Tibial artery (tissue), 4 donors: ENCODE measurements at regions not wholly inside any gene's neighbourhood (a gene's known extent, or its start where the extent isn't known, plus 50 kb on each side); places are given as distances from the start of the nearest gene placed in this dataset.

Source experiments
- DNase-seq, 2 donors: peaks; one replicate each; pipeline ENCODE4 v3.0.0-alpha.2; 2019
- H3K27ac ChIP-seq, 2 donors: fragments of 200-600 bp; sonication (generic) in 1 of 2; 1 replicate in 1 of 2; 2 replicates in 1 of 2; pipeline ENCODE4 v1.5.1; 2018 to 2019; ENCODE audit warnings: mild to moderate bottlenecking in 1 of 2
- H3K27me3 ChIP-seq, 2 donors: fragments of 200-600 bp; sonication (generic) in 1 of 2; one replicate each; pipeline versions ENCODE4 v1.5.1 to v1.6.0; 2016 to 2019
- H3K36me3 ChIP-seq, 3 donors: fragments of 200-600 bp; sonication (generic) in 2 of 3; one replicate each; pipeline ENCODE4 v1.5.1; 2016 to 2019; ENCODE audit warnings: mild to moderate bottlenecking in 2 of 3
- H3K4me1 ChIP-seq, 4 donors: fragments of 200-600 bp; sonication (generic) in 2 of 4; 1 replicate in 3 of 4; 2 replicates in 1 of 4; pipeline ENCODE4 v1.5.1; 2016 to 2019
- H3K4me3 ChIP-seq, 2 donors: fragments of 200-600 bp; sonication (generic) in 1 of 2; 1 replicate in 1 of 2; 2 replicates in 1 of 2; pipeline ENCODE4 v1.5.1; 2018 to 2019; ENCODE audit warnings: mild to moderate bottlenecking in 2 of 2
- H3K9me3 ChIP-seq, 3 donors: fragments of 200-600 bp; sonication (generic) in 1 of 3; one replicate each; pipeline ENCODE4 v1.5.1; 2016 to 2019
- CTCF ChIP-seq, 2 experiments: fragments of 200-600 bp in 1 of 2; fragments of 450-650 bp in 1 of 2; IDR thresholded peaks; one replicate each; pipeline ENCODE4 v1.5.1; 2017 to 2019; ENCODE audit warnings: antibody characterized with exemption in 2 of 2, mild to moderate bottlenecking in 1 of 2, moderate library complexity in 1 of 2
- intact Hi-C: fragments of 100-400 bp; cut with DNase I; formaldehyde crosslinking; loops from one replicate; pipeline ENCODE4 v1.15.0; 2023; ENCODE audit warnings: low total_unique reads

- Histone ChIP-seq H3K4me1 (no peaks in the 10 kb centered on the region), H3K36me3 (no peaks in the 10 kb centered on the region), H3K9me3 (no peaks in the 10 kb centered on the region), H3K27ac (no peak overlapping the region), H3K27me3 (no peaks in the 10 kb centered on the region), H3K4me3 (no peak overlapping the region)
- no peak for TF ChIP-seq CTCF (IDR thresholded peaks at IDR 0.05)
- intact Hi-C loops, result no loop called here
- no peak for DNase-seq
Observed at GRCh38 chrX:42269186-42269585, 345.8 kb upstream of the CASK start.

- H3K4me1 ChIP-seq, result no peaks in the 10 kb centered on the region
- no peaks in the 10 kb centered on the region for H3K36me3 ChIP-seq
- intact Hi-C loops, result no loop called here
- no peak for DNase-seq
- no peak overlapping the region for H3K27ac ChIP-seq
- no peak for TF ChIP-seq CTCF (IDR thresholded peaks at IDR 0.05)
- H3K9me3 ChIP-seq, result no peaks in the 10 kb centered on the region
- H3K4me3 ChIP-seq, result no peak overlapping the region
- no peaks in the 10 kb centered on the region for H3K27me3 ChIP-seq
Observed at GRCh38 chrX:42260854-42261253, 337.5 kb upstream of the CASK start.

DNA sequence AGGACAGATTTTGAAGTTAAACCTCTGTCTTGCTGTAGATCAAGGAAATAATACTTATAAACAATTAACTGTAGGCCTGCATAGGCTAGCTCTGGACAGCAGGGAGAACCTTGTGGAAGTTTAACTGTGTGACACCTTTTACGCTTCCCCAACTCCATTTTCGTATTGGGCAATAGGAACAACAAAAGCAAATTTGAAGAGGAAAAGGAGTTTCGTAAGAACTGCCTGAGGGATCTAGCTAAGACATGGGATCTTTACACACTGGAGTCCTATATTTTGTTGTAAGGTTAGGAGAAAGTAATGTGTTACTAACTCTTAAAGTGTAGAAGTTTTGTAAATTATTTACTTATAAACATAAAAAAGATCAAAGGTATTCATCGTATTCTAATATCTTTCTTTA lies 324.9 kb upstream of the CASK start:
- no peak for DNase-seq
- no peak overlapping the region for H3K27ac ChIP-seq
- H3K4me3 ChIP-seq, result no peak overlapping the region
- H3K4me1 ChIP-seq, result no peaks in the 10 kb centered on the region
- no peak for TF ChIP-seq CTCF (IDR thresholded peaks at IDR 0.05)
- no peaks in the 10 kb centered on the region for H3K27me3 ChIP-seq
- no peaks in the 10 kb centered on the region for H3K9me3 ChIP-seq
- H3K36me3 ChIP-seq, result no peaks in the 10 kb centered on the region
- intact Hi-C loops, result no loop called here

DNA sequence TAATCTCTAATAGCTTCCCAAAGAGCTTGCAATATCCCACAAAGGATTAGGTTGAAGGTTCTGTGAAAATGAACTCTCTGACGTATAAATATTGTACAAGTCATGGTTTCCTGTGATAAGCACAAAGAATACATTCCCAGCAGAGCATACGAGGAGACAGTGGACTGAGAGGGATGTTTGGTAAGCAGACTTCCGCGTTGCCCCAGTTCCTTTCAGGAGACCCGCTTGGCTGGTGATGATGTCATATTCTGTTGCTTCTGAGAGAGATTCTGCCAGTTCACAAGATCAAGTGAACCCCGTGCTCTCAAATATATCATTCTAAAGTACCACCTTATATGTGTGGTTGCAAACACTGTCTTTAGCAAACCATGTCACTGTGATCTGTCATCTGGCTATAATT lies 323.9 kb upstream of the CASK start:
- TF ChIP-seq CTCF (IDR thresholded peaks at IDR 0.05), result no peak
- no peaks in the 10 kb centered on the region for H3K36me3 ChIP-seq
- H3K27me3 ChIP-seq, result no peaks in the 10 kb centered on the region
- no peaks in the 10 kb centered on the region for H3K4me1 ChIP-seq
- DNase-seq, result no peak
- no peak overlapping the region for H3K27ac ChIP-seq
- no peak overlapping the region for H3K4me3 ChIP-seq
- intact Hi-C loops, result no loop called here
- H3K9me3 ChIP-seq, result no peaks in the 10 kb centered on the region

DNA sequence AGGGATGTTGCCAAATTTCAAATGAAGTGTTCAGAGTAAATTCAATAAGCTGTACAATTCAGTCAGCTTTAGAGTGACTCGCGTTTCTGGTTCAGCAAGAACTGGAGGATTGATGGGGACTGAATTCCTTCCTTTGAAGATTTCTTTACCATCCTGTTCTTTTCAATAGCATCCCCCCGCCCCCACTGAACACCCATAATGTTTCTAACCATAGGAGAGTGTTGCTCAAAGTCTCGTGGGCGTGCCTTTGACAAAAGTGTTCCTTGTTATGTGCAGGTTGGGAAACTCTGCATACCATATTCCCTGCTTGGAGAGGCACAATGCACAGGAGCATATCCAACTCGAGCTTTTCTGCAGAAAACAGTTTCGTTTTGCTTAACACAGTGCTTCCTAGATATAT lies 323.5 kb upstream of the CASK start:
- intact Hi-C loops, result no loop called here
- DNase-seq, result no peak
- Histone ChIP-seq H3K27ac (no peak overlapping the region), H3K36me3 (no peaks in the 10 kb centered on the region), H3K27me3 (no peaks in the 10 kb centered on the region), H3K9me3 (no peaks in the 10 kb centered on the region), H3K4me1 (no peaks in the 10 kb centered on the region), H3K4me3 (no peak overlapping the region)
- TF ChIP-seq CTCF (IDR thresholded peaks at IDR 0.05), result no peak

GRCh38 chrX:42242004-42242403 lies 318.6 kb upstream of the CASK start:
- no peak for DNase-seq
- Histone ChIP-seq H3K4me1 (no peaks in the 10 kb centered on the region), H3K27me3 (no peaks in the 10 kb centered on the region), H3K9me3 (no peaks in the 10 kb centered on the region), H3K4me3 (no peak overlapping the region), H3K27ac (no peak overlapping the region), H3K36me3 (no peaks in the 10 kb centered on the region)
- intact Hi-C loops, result no loop called here
- no peak for TF ChIP-seq CTCF (IDR thresholded peaks at IDR 0.05)
